Panc1 (cell line): ENCODE measurements at regions not wholly inside any gene's neighbourhood (a gene's known extent, or its start where the extent isn't known, plus 50 kb on each side); places are given as distances from the start of the nearest gene placed in this dataset.

ENCODE experiments used
- ATAC-seq: fragments of 200-7000 bp; cut with Tn5 transposase; 2 replicates; pipeline ENCODE4 v1.9.1; 2020; ENCODE audit warnings: mild to moderate bottlenecking, moderate library complexity
- BruUV-seq: library from RNA; stranded (reverse); fragments of 400-500 nt; replicated peaks from 2 replicates; lab custom pipeline; 2021; lab: Mats Ljungman, UMichigan
- CTCF ChIA-PET: fragments of 300-600 bp; sonication (Branson Sonifier 250); formaldehyde crosslinking; loops from one replicate; lab custom pipeline; 2022; ENCODE audit warnings: antibody characterized with exemption; lab: Charles Lee
- POLR2A ChIA-PET: fragments of 300-600 bp; sonication (Branson Sonifier 250); formaldehyde crosslinking; loops from one replicate; lab custom pipeline; 2022; ENCODE audit warnings: antibody characterized with exemption; lab: Charles Lee
- DNase-seq: peaks from one replicate; pipeline ENCODE4 v3.0.0-alpha.2; 2010; ENCODE audit warnings: low read depth, low spot score
- H3K27ac ChIP-seq: 2 replicates; pipeline ENCODE4 v1.5.1; 2011; ENCODE audit warnings: mild to moderate bottlenecking, low read length, inconsistent platforms
- H3K27me3 ChIP-seq: fragments of 200-500 bp; sonication (Bioruptor generic); 2 replicates; pipeline ENCODE4 v1.6.0; 2014; ENCODE audit warnings: low read length, inconsistent platforms; ENCODE audit not compliant: control insufficient read depth, insufficient read depth
- H3K36me3 ChIP-seq: fragments of 200-500 bp; sonication (Bioruptor generic); 2 replicates; pipeline ENCODE4 v1.5.1; 2014; ENCODE audit warnings: inconsistent platforms, mild to moderate bottlenecking, low read length, moderate library complexity; ENCODE audit not compliant: control insufficient read depth, insufficient read depth
- H3K4me1 ChIP-seq: 2 replicates; pipeline ENCODE4 v1.5.1; 2011; ENCODE audit warnings: inconsistent platforms, mild to moderate bottlenecking, low read length, moderate library complexity; ENCODE audit not compliant: control insufficient read depth, insufficient read depth
- H3K4me3 ChIP-seq, 2 experiments: 2 replicates each; pipeline ENCODE4 v1.5.1; 2011 to 2012; ENCODE audit warnings: low read depth in 2 of 2, low read length in 2 of 2, mild to moderate bottlenecking in 2 of 2, inconsistent platforms in 1 of 2, moderate library complexity in 1 of 2
- H3K9me3 ChIP-seq: fragments of 200-500 bp; sonication (Bioruptor generic); 2 replicates; pipeline ENCODE4 v1.5.1; 2014; ENCODE audit warnings: low read depth, mild to moderate bottlenecking, inconsistent platforms, low read length, moderate library complexity; ENCODE audit not compliant: control insufficient read depth, insufficient read depth
- CTCF ChIP-seq: fragments of 450-650 bp; IDR thresholded peaks from 2 replicates; pipeline ENCODE4 v1.5.1; 2017; ENCODE audit warnings: mild to moderate bottlenecking
- POLR2AphosphoS5 ChIP-seq: IDR thresholded peaks from 2 replicates; pipeline ENCODE4 v1.6.1; 2012; ENCODE audit warnings: mild to moderate bottlenecking, low read depth, low read length, moderate library complexity
- REST ChIP-seq, 2 experiments: IDR thresholded peaks; 2 replicates each; pipeline ENCODE4 v1.6.1; 2011 to 2012; ENCODE audit warnings: low read depth in 2 of 2, control low read depth in 1 of 2, low read length in 1 of 2, mild to moderate bottlenecking in 1 of 2, moderate library complexity in 1 of 2; ENCODE audit not compliant: insufficient read depth in 1 of 2
- SIN3A ChIP-seq: IDR thresholded peaks from 2 replicates; pipeline ENCODE4 v1.6.1; 2012; ENCODE audit warnings: low read depth, mild to moderate bottlenecking, low read length, moderate library complexity, borderline replicate concordance; ENCODE audit not compliant: insufficient read depth
- TCF7L2 ChIP-seq: IDR thresholded peaks from 2 replicates; pipeline ENCODE4 v1.6.1; 2011; ENCODE audit warnings: mild to moderate bottlenecking, low read depth, low read length, inconsistent platforms
- in situ Hi-C: cut with HindIII; loops from 2 replicates; pipeline ENCODE4 v1.10.0; 2016; ENCODE audit warnings: low sequenced_read_pairs, low pct_unique_long_range_greater_than_20kb
- intact Hi-C: fragments of 100-400 bp; cut with micrococcal nuclease; formaldehyde crosslinking; loops from one replicate; pipeline ENCODE4 v1.10.0; 2022; ENCODE audit not compliant: unreplicated experiment

GRCh38 chr6:22907085-22907484 is 337.7 kb downstream of the HDGFL1 start:
- Histone ChIP-seq H3K4me1 (no peaks in the 10 kb centered on the region), H3K9me3 (no peaks in the 10 kb centered on the region), H3K4me3 (no peak overlapping the region), H3K27me3 (no peaks in the 10 kb centered on the region), H3K27ac (no peak overlapping the region), H3K36me3 (no peaks in the 10 kb centered on the region)
- CTCF ChIA-PET: no interaction called here
- BruUV-seq: no TSS peak
- intact Hi-C loops (no loop called here), in situ Hi-C loops (no loop called here)
- ATAC-seq: no peak
- DNase-seq: no peak
- POLR2A ChIA-PET: no interaction called here
- TF ChIP-seq TCF7L2 (no peak), POLR2AphosphoS5 (no peak), REST (IDR thresholded peaks at IDR 0.05; ENCODE audit: insufficient read depth in 1 of 2, low read depth in 2 of 2, low read length in 1 of 2) (no peak), SIN3A (no peak), CTCF (no peak)

DNA sequence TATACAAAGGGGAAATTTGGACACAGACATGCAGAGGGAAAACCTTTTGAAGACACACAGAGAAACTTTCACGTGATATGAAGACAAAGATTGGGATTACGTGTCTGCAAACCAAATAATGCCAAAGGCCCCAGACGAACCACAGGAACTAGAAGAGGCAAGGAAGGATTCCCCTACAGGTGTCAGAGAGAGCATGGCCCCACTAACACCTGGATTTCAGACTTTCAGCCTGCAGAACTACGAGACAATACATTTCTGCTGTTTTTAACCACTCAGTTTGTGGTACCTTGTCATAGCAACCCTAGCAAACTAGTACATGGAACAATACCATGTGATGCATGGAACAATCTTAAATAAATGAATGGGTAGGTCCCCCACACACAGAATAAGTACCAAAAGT is 341.0 kb downstream of the HDGFL1 start:
- POLR2A ChIA-PET: no interaction called here
- intact Hi-C loops: no loop called here

More for the DNA sequence above, 341.0 kb downstream of the HDGFL1 start:
- no peaks in the 10 kb centered on the region for H3K36me3 ChIP-seq
- H3K27me3 ChIP-seq: no peaks in the 10 kb centered on the region
- in situ Hi-C loops: no loop called here
- BruUV-seq: no TSS peak
- CTCF ChIA-PET: no interaction called here
- no peak overlapping the region for H3K4me3 ChIP-seq
- H3K27ac ChIP-seq: no peak overlapping the region
- ATAC-seq (no peak), DNase-seq (no peak)
- no peaks in the 10 kb centered on the region for H3K4me1 ChIP-seq
- no peaks in the 10 kb centered on the region for H3K9me3 ChIP-seq
- TF ChIP-seq SIN3A: no peak
- no peak for TF ChIP-seq REST (IDR thresholded peaks at IDR 0.05; ENCODE audit: insufficient read depth in 1 of 2, low read depth in 2 of 2, low read length in 1 of 2)
- TF ChIP-seq POLR2AphosphoS5: no peak
- no peak for TF ChIP-seq CTCF
